CD4-positive, alpha-beta T cell treated with Interleukin-4 for 1 hour (primary cell): ENCODE measurements at regions not wholly inside any gene's neighbourhood (a gene's known extent, or its start where the extent isn't known, plus 50 kb on each side); places are given as distances from the start of the nearest gene placed in this dataset.

Source experiments
- DNase-seq, 2 donors: peaks; one replicate each; pipeline ENCODE4 v3.0.0-alpha.2; 2020 to 2022

DNA sequence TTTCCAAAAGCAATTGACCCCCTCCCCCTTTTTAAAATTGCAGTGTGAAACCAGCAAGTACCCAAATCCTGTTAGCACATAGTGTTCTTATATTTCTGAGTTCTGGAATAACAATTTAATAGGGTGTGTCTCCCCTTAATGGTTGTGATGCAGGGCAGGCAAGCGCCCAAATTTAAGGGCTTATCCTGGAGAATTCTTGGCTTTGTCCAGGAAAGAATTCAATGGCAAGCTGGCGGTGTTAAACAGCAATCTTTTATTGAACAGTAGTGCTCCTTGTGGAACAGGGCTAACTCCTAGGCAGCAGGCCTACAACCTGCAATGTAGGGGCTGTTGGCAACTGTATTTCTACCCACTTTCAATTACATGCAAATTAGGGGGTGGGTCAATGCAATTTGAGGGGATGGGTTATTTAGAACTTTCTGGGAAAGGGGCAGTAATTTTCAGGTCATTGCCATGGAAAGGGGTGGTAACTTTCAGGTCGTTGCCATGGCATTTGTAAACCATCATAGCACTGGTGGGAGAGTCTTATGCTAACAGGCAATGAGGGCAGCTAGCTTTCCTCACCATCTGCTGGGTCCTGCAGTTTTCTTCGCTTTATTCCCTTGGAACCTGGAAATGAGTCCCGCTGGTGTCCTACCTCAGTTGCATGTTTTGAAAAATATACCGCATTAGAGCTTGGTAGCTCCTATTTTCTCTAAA is 149.0 kb upstream of the KCTD1 start:
- DNase-seq = no peak

DNA sequence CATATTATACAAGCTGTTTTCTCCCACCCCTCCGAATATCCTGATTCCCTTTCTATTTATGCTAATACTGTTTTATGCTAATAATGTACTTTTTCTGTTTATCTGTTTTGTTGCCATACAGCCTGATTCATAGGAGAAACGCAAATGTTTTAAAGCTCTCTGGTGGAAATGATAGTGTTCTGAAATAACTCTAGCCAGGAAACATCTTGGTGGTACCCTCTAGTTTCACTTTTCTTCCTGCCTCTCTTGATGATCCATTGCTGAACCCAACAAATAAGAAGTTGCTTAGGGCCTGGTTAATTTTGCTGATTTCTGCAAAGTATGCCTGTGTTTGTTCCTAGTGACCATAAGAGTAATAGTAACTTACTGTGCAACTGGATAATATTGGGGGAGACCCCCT is 148.4 kb upstream of the KCTD1 start:
- no peak for DNase-seq

DNA sequence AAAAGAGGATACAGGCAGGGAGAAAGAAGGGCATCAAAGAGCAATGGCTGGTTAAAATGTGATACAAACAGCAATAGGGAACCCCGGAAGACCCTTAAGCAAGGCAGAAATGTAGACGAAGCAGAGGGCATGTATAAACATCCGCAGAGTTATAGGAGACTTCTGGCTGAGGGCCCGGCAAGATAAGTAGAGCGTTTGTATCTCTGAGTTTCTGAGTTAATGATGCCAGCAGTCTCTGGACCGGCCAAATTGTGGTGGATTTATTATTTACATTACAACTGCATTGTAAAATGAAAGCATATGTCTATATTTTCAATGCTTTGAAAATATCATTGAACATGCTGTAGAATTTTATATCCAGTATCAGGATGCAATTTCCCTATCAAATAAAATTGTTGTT is 148.0 kb upstream of the KCTD1 start:
- DNase-seq = no peak

DNA sequence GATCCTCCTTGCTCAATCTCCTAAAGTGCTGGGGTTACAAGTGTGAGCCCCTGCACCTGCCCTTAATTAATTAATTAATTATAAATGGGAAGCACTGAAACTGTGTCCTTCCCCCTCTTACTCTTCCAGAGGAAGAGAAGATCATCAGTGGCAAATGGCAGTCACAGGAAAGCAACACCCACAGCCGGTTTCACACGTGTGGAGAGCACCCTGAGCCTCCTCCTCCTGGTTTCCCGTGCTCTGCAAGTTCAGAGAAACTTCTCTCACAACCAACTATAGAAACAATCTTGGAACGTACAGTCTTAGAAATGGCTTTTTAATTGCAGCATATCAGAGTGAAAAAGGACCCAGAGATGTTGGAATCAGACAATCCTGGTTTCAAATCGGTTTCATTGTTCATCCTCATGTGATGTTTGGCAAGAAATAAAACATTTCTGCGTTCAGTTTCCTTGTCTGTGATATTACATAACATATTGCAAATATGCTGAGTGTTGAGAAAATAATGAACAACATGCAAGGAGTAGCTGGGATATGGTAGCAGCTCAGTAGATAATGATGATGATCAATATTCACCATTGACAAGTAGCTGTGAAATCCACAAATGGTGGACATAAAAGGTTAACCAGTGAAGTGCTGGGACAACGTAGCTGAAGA is 141.0 kb upstream of the KCTD1 start:
- no peak for DNase-seq

DNA sequence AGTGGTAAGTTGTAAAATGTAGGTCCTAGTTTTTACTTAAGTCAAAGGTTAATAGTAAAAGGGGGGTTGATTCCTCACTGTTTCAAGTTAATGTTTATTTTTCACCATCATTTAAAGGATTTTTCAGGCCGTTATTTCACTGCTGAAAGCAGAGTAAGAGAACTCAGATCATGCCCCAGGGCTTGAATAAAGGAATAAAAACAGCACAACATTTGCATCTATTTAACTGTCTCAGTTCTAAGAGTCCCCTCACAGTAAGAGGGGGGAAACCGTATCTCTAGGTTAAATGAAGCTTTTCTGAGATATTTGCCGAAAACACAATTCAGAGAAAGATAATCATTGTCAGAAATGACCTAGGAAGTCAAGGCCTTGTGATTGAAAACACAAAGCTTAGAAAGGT is 138.2 kb upstream of the KCTD1 start:
- DNase-seq = no peak

DNA sequence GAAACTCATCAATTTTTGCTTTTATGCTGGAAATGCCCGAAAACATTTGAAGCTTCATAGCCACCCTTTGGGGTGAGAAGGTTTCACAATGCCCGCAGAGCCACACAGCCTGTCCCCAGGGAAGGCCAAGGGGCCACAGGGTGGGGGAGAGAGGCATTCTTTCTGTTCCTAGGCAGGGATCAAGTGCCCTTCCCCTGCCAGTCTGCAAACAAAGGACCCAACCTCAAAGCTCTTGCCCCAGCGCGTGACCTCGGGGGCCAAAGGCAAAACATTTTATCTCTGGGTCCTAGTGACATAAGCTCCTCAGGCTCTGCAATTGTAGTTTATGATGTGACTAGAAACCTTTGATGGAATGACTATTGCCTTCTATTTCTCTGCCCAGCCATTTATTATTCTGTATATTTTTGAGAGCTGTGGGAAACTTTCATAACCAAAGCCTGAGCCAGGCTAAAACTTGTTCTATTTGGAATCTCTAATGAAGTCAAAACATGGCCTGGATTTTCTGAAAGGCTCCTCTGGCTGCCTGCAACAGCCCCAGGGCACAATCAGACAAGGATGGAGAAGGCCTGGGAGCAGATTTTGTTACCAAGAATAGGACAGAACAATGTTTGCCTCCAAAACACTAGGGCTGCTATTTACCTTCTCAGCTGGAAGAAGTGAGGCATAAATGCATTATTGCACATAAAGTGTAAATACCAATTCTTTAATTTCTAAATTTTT is 137.2 kb upstream of the KCTD1 start:
- no peak for DNase-seq

DNA sequence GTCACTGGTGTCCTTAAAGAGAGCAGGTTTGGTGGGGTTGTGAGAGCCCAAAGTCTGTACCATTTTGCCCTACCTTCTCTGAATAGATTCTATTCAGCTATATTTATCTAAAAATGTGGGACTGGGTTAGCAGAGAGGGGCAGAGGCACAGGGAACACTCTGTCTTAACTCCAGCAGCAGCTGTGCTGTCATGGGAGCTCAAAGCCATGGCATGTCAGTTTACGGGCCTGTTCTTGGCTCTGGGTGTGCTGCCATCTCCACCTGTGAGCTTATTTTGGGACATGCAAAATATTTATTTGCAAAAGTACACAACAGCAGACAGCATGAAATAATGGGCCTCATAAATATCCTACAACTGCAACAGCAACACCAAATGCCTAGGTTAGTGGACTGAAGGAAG is 129.6 kb upstream of the KCTD1 start:
- no peak for DNase-seq

DNA sequence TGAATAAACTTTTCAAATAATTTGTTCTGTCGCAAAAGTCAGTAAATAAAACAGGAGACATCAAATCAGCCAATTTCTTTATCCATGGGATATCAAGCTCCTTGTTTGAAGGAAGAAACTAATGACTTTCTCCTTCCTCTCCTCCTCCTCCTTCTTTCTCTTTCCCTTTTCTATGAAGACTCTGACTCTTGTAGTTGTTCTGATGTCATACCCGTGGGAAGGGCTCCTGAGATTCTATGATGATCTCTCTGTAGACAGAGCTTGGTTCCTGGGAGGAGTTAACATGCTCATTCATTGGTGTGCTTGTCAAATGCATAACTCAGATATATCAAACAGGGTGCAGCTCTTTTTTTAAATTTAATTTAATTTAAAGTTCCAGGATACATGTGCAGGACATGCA is 118.7 kb upstream of the KCTD1 start:
- no peak for DNase-seq

DNA sequence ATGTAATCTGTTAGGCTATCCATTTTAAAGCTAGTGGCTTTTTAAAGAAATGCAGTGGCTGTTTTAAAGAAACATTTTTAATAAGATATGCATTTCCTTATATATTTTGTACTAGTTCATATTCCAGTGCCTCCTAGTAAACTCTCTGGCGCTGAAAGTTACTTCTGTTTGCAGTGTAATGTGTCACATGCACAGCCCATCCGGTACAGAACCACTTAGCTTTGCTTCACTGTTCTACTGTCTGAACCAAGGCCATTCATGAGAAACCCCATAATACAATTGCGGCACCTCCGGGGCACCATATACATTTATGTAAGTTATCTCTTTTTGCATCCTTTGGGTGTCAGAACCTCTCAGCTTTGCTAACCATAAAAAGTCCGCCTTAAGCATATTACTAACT is 114.6 kb upstream of the KCTD1 start:
- no peak for DNase-seq

DNA sequence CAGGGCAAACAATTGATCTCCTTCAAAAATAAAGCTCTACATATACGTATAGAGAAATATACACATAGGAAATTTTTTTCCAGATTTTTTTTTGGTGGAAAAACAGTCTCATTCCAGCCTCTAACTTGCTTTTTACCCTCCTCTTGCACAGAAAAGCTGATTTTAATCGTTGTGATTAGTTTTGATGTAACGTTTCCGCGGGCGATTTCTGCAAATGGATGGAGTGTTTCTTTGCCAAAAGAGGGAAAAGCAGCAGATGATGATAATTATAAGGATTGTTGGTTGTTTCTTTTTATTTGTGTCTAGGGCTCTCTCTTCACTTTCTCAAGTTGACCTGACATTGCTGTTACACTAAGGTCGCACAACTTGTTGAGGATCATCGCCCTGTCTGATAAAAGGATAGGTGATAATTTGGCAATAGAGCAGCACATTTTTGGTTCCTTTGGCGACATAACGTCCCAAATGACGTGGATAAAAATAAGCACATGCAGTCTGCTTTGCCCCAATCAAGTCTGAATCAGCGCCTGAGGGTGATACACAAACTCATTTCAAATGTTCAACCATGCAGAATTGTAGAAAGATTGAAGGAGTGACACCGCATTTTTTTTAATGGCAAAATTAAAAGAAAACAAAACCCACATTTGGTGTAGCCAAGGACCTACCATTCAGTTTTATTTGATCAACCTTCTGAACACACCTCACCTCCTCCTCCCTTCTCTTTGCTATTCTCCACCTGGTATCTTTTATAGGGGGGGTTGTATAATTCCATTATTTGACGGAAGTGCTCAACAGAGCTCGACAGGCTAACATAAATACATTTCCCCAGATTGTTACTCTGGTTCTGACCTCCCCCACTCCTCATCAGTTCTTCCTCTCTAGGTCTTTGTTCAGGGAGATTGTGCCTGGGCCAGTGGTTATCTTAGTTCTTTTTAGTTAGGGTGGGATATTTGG is 109.6 kb upstream of the KCTD1 start:
- no peak for DNase-seq

DNA sequence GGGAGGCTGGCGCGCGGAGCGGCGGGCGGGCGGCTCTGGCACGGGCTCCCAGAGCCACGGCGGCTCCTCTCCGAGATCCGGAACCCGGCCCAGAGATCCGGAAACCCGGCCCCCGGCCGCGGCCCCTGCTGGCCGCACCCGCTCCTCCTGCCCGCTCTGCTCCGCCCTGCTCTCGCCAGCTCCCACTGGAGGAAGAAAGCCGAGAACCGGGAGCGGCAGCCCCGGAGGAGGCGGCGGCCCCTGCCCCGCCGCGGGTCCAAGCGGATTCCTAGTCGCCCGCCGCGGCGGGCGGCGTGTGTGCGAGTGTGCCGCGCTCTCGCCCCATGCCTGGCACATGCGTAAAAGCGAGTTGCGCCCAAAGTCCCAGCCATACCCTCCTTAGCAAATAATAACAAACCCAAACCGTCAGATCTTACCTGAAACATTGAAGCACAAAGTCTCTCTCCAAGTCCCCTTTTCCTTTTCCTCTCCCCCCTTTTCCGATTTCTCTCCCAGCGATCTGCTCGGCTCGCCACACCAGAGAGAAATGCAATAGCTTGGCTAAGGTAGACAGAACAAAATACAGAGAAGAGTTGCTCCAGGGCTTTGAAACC is 108.7 kb upstream of the KCTD1 start:
- DNase-seq = peak in 1 of 2 donors; percentile 16

DNA sequence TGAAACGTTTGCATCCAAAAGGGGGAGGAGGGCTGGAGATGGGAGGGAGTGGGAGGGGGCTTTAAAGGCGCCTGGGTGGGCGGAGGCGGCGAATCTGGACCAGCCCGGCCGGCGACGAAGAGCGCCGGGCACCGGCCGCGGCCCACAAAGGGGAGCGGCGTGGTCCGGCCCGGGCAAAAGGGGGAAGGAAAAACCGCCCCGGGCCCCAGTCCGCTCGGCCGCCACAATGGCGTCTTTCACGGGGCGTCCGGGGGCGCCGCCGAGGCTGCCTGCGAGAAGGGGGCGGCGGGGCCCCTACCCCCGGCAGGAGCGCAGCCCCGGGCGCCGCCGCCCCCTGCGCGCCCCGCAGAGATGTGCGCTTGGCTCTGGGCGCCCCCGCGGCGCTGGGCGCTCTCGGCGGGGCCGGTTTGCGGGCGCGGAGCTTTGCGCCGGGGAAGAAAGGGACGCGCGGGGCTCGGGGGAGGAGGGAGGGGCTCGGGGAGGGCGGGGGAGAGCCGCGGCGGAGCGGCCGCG is 108.1 kb upstream of the KCTD1 start:
- no peak for DNase-seq

DNA sequence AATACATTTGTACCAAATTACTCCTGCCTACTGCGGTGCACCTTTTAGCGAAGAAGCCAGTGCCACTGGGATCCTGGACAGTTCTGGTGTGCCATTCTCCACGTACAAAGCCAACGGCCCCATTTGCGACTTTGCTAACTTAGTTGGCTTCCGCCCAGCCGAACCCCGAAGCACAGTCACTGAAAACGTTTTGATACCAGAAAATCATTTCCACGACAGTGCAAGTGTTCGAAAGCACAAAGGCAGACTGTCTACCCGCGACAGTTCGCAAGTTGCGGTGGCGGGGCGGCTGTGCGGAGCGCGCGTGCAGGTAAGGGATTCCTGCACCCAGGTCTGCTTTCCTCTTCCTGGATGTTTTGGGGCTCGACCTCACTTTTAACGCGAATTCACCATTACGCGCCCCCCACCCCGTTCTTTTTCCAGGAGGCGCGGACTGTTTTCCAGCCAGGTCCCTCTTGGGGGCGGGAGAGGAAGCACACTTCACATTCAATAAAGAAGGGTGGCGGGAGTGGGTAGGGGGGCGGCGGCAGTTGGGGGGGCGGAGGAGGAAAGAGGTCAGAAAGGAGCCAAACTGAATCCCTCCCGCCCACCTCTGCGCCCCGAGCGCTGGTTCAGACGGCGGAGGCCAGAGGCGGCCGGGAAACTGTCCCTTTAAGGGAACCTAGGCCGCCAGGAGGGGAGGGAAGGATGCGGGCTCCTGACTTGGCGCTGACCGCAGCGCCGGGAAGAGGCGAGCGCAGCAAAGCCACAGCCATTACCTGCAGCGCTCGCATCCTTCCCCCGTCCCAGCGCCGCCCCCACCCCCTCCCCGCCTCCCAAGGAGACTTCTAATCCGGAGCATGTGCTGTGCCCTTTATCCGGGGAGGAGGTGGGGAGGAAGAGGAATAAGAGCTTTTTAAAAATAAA is 107.4 kb upstream of the KCTD1 start:
- DNase-seq = no peak

DNA sequence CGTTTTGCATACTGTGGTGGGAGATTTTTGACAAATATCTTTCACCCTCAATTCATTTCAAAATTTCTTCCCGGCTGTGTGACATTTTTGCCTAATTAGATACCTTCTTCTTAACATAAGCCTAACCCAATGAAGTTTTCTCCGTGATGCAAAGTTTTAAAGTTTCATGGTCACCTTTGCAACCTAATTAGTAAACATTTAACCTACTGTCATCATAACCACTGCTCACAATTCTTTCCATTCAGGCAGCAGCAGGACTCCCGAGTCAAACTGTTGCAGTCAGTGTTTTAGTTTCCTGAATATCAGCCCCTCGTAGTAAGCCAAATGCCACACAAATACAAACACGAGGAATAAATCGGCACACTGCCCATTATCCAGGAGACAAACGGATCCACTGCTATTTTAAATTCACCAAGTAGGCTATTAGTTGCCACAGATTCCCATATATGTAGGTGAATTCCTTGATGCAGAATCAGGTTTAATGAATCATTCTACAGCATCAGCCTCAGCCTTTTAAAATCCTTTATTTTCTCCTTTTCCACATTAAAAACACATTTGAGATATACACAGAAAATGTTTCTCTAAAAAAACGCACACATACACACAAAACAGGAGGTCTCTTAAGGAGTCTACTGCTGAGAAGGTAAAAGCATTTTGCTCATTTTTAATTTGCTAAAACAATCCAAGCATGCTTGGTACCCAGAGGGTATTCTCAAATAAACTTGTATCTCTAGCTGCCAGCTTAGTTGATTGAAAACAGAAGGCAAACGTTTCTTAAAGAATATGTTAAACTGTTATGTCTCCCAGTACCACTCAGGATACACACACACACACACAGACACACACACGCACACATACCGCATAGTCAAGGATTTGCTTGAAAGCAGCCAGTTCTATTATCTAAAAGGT is 106.5 kb upstream of the KCTD1 start:
- no peak for DNase-seq

DNA sequence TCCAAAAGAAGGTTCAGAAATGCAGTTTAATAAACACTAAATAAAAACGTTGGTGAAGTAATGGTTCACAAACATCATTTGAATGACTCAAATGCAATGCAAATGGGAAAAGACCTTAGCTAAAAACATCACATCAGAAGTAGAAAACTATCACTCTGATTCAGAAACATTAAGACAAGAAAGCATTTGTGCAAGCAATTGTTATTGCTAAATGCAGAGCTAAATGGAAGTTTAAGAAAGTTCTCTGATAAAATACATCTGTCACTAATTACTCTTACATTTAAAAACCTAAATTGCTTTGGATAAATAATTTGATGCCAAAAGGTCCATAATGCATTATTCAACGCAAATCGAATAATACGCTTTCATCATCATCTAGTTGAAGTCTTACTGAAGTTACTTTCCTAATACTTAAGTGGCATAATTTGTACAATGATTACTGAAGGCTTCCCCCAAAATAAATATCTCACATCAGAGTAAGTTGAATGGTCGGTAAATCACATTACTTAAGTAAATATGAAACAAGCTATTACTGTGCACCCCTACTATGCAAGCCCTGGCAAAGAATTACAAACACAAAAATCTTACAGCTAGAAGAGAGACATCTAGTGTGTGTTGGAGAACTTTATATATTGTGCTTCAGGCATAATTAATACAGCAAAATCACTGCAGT is 105.7 kb upstream of the KCTD1 start:
- DNase-seq = no peak

DNA sequence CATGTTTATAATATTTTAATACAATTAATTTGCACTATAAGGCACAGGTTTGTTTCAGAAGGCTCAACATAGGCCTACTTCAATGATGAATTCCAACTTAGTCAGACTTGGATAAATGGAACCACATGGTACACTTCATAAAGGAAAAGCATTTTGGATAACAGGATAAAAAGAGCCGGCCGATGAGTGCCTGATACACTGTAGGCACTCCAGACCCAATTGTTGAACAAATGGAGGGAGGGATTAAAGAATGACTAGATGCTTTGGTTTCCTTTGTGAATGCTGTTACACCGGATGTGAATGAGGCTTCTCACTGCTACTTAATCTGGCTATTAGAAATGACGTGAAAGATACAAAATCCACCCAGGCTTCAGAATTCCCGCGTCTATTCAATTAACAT is 104.1 kb upstream of the KCTD1 start:
- DNase-seq = no peak

DNA sequence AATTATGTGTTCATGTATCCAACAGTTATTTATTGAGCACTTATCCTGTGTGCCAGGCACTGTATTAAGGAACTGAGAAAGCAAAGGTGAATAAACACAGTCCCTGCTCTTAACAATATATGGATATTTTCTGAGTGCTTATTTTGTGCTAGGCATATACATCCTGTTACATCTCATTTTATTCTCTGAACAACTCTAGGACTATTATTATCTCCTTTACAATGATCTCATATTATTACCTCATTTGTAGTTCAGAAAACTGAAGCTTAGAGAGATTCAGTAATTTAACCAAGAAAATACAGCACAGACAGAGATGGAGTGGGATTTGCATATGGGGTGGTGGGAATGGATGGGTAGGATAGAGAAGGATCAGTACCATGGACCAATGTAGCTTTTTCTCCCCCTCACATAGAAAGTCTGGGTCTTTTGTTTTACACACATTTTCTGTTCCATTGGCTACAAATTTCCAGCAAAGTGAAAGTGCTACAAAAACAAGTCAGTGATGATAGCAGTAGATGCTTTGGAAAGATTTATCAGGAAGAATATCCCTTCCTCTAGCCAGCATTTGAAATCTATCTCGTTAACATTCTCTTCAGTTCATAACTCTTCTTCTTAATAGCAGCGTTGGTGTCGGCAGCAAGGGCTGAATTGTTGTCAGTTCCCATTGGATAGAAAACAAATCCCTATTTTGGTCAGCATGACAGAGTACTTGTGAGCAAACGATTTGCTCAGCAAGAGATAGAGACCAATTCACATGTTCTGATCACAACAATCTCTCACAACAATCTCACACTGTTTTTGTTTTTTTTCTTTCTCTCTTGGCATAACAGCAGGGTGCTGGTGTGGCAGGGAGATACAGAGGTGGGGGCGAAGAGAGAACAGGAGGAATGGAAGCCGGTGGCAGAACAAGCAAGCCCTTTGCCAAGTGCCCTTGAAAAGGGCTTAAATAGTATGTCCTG is 102.2 kb upstream of the KCTD1 start:
- no peak for DNase-seq

DNA sequence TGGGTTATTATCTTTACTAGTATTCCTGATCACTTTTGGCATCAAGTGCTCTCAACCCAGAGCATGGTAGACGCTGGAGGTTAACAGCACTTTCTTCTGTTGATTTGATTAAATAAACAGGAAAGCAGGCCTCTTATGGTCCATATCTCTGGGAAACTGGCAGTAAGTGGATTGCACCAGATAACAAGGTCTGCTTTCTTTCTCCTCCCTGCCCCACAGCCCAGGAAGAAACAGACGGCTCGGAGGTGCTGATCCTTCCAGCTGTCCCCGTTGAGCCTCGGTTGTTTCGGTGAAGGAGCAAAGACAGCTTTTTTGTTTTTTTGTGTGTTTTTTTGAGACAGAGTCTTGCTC is 100.8 kb upstream of the KCTD1 start:
- DNase-seq = no peak
